ENCODE measurements at regions not wholly inside any gene's neighbourhood (a gene's known extent, or its start where the extent isn't known, plus 50 kb on each side); places are given as distances from the start of the nearest gene placed in this dataset.

- DNase-seq (ENCODE audit: low read depth) = no peak
These were observed 99.9 kb upstream of the SPRED2 start for GRCh38 chr2:65532326-65532725.

GRCh38 chr2:65530547-65531320 is 98.3 kb upstream of the SPRED2 start:
- peak; percentile 64 for DNase-seq (ENCODE audit: low read depth)

- no peak for DNase-seq (ENCODE audit: low read depth)
These were observed 97.0 kb upstream of the SPRED2 start for GRCh38 chr2:65529419-65529818.

DNA sequence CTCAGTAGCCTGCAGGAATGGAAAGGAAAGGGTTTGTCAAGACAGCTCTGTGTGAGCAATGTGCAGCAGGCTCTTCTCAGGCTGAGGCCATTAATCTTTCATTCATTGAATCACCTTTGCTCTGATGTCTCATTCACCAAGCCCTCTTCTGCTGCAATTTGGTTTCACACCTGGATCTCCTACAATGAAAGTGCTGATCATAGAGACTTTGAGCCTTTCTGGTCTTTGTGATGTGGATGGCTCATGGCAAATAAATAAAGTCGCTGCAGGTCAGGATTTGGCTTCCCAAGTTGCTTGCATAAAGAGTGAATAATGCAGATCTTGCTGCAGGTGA is 95.8 kb upstream of the SPRED2 start:
- DNase-seq (ENCODE audit: low read depth) = no peak

- DNase-seq (ENCODE audit: low read depth) = no peak
These were observed 95.2 kb upstream of the SPRED2 start for GRCh38 chr2:65527451-65528240.

- DNase-seq (ENCODE audit: low read depth) = no peak
These were observed 93.3 kb upstream of the SPRED2 start for GRCh38 chr2:65525616-65526231.

GRCh38 chr2:65522922-65523321 is 90.5 kb upstream of the SPRED2 start:
- no peak for DNase-seq (ENCODE audit: low read depth)

- no peak for DNase-seq (ENCODE audit: low read depth)
These were observed 86.4 kb upstream of the SPRED2 start for GRCh38 chr2:65518751-65519150.

GRCh38 chr2:65514555-65515195 is 82.3 kb upstream of the SPRED2 start:
- DNase-seq (ENCODE audit: low read depth) = peak; percentile 17

DNA sequence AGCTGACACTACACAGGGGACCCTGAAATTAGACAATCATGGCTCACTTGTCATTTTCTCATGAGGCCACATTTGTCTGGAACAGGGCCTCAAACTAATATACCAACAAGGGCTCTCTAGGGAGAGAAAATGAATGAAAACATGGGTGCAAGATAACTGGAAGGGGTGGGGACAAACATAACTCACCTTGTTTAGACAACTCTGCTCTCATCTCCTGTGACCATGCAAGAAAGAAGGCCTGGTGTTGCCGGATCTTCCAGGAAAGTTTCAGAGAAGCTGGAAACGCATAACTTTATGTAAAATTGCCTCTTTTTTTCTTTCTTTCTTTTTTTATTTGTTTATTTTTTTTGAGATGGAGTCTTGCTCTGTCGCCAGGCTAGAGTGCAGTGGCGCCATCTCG is 80.4 kb upstream of the SPRED2 start:
- no peak for DNase-seq (ENCODE audit: low read depth)

- no peak for DNase-seq (ENCODE audit: low read depth)
These were observed 78.9 kb upstream of the SPRED2 start for GRCh38 chr2:65511306-65511705.

DNA sequence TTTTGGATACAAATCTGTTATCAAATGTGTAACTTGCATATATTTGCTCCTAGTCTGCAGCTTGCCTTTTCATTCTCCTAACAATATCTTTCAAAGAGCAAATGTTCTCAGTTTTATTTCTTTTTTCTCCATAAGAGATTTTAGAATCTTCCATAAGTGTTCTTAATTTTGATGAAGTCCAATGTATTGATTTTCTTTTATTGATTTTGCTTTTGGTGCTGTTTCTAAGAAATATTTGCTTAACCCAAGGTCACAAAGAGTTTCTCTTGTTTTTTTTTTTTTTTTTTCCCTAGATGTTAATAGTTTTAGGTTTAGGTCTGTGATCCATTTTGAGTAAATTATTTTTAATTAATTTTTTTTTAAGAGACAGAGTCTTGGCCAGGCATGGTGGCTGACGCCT is 75.8 kb upstream of the SPRED2 start:
- no peak for DNase-seq (ENCODE audit: low read depth)

DNA sequence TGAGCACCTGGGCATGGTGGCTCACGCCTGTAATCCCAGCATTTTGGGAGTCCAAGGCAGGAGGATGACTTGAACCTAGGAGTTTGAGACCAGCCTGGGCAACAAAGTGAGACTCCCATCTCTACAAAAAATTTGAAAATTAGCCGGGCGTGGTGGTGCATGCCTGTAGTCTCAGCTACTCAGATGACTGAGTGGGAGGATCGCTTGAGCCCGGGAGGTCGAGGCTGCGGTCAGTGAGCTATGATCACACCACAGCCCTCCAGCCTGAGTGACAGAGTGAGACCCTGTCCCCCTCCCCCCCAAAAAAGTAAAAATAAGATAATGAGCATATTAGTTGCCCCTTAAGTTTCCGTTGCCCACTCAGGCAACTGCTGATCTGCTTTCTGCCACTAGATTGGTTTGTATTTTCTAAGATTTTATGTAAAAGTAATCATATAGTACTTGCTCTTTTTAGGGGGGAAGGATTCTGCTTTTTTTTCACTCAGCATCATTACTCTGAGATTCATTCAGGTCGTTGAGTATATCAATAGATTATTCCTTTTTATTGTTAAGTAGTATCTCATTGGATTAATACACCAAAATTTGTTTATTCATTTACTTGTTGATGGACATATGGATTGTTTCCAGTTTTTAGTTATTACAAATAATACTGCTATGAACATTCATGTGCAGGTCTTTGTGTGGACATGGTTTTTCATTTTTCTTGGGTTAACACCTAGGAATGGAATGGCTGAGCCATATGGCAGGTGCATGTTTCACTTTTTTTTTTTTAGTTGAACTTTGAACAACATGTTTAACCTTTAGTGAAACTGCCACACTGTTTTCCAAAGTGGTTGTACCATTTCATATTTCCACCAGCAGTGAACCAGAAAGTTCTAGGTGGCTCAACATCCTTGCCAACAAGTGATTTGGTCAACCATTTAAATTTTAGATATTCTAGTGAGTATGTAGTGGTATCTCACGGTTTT is 75.0 kb upstream of the SPRED2 start:
- no peak for DNase-seq (ENCODE audit: low read depth)

DNA sequence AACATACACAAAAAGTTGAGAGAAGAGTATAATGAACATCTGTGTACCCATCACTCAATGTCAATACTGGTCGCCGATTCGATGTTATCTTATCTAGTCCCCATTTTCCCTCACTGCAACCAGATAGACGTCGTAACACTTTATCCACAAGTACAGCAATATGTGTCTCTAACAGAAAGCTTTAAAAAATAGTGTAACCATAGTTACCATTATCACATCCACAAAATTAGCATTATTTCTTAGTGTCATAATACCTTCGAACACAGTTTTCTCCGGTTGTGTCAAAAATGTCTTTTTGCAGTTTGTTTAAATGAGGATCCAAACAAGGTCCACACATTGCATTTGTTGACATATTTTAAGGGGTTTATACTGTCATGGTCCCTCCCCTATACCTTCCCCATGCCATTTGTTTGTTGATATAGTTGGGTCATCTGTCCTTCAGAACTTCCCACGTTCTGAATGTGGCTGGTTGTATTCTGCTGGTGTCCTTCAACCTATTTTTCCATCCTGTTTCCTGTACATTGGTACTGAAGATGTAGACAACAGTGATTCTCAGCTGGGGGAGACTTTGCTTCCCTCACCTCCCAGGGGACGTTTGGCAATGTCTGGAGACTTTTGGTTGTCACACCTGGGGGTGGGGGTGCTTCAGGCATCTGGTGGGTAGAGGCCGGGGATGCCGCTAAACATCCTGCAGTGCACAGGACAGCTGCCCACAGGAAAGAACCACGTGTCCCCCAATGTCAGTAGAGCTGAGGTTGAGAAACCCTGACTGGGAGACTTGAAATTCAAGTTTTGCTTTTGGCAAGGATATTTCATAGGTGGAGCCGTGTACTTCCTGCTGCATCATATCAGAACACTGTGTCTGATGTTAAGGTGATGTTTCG is 72.7 kb upstream of the SPRED2 start:
- DNase-seq (ENCODE audit: low read depth) = no peak

GRCh38 chr2:65504201-65504600 is 71.8 kb upstream of the SPRED2 start:
- DNase-seq (ENCODE audit: low read depth) = no peak

DNA sequence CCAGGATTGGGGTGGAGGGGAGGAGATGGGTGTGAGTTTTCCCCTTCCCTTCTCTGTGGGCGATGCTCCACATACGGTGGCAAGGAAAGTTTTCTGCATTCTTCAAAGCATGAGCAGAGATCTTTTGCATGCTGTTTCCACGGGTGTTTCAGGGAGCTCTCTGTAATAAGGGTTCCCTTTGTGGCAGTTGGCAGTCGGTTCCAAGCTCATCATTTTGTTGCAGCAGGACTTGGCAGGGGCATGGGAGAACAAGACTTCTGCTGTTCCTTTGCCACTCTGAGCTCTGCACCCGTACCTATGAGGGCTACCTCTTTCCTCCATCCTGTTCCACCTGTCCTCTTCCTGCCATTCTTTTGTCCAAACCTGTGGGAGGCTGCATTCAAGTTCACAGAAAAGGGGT is 71.3 kb upstream of the SPRED2 start:
- DNase-seq (ENCODE audit: low read depth) = no peak

GRCh38 chr2:65501836-65502235 is 69.4 kb upstream of the SPRED2 start:
- no peak for DNase-seq (ENCODE audit: low read depth)

DNA sequence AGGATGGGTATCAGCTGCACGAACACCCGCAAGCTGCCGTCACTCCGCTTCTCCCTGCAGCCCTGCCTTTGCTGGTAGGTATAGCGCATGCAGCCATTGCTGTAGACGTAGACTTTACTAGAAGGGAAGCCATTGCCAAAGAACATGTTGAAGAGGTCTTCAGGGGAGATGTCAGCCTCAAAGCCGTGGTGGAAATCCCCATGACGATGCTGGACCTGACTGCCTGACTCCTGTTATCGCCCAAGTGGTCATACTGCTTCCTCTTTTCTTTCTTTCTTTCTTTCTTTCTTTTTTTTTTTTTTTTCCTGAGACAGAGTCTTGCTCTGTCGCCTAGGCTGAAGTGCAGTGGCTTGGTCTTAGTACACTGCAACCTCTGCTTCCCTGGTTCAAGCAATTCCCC is 68.7 kb upstream of the SPRED2 start:
- no peak for DNase-seq (ENCODE audit: low read depth)

- no peak for DNase-seq (ENCODE audit: low read depth)
These were observed 68.1 kb upstream of the SPRED2 start for GRCh38 chr2:65500310-65501040.

DNA sequence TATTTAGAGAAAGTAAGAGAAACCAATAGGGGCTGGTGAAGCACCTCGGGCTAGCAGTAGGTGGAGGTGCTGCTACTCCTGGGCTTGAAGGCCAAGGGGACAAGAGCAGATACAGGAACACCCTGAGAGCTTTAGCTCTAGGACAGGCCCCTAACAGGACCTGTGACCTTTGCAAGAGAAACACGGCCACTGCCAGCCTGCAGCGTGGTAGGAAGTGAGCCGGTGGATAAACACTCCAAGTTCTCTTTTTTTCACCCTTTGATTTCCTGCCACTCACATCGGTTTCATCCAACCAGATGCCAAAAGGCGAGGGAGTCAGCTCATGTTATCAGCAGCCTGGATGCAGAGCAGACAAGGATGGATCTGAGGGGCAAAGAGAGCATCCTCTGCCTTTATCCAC is 66.8 kb upstream of the SPRED2 start:
- DNase-seq (ENCODE audit: low read depth) = no peak

All from ELR (cell line).